ENCODE measurements at regions not wholly inside any gene's neighbourhood (a gene's known extent, or its start where the extent isn't known, plus 50 kb on each side); places are given as distances from the start of the nearest gene placed in this dataset.
"Not testable (repeated sequence)": the region's sequence is repeated elsewhere in the genome, so short reads cannot be mapped to it uniquely, and the experiment has no call there.

DNA sequence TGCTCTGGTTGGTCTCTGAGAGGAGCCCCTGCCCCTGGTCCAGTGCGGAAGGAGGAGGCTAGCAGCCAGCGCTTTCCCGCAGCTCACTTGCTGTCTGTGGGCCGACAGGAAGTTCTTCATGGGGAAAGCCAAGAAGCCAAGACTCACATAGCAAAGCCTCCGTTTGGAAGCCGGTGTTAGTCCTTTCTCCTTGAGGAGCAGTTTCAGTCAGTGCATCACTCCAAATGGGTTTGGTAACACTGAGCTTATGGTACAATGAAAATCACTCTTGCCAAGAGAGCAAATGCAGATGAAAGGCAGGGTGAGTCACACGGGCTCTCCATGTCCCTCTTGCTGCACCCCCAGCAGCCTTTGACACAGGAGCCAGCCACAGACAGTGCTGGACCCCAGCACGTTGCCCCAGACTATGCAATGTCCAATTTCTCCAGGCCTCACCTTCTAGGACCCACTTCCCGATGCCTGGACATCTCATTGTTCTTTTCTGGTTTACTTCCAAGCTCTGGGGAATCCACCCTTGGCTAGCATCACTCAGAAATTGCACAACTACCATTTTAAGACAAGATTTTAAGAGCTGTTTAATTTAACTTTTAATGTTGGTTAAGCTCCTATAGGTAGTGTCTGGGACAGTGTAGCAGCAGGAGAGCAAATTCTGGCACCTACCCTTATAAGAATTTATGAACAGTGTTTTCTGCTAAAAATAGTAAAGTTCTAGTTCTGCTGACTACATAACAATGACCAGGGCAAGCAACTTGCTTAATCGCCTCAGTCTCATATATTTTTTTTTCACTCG lies 174.9 kb downstream of the ASB1 start:
- no peak for DNase-seq

DNA sequence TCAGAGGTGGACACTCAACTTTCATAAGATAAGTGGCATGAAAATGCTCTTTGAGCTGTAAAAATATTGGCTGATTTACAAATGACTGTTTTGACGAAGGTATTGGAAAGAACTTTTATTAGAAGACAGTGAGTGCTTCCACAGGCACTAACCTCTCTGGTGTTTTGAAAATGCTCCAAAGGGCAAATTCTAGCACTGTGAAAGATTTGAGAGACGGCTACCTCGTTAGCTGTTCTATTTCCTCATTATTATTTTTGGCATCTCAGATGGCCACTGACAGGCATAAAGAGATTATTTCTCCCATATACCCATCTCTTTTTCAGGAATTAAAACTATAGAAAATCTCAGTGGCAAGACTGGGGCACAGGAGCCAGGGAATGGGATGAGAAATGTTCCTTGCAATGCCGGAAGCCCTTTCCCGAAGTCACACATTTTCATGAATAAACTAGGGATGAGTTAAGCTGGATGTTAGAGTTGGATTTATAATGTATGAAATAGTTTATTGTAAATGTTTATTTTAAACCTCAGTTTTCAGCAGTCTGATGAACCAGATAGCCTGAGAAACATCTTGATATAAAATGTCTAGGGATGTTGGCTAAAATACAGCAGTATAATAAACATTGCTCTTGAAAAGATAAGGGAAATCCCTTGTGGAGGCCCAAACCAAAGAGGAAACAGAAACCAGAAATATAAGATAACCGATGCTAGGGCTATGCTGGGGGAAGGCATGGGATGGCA lies 175.7 kb downstream of the ASB1 start:
- DNase-seq = no peak

DNA sequence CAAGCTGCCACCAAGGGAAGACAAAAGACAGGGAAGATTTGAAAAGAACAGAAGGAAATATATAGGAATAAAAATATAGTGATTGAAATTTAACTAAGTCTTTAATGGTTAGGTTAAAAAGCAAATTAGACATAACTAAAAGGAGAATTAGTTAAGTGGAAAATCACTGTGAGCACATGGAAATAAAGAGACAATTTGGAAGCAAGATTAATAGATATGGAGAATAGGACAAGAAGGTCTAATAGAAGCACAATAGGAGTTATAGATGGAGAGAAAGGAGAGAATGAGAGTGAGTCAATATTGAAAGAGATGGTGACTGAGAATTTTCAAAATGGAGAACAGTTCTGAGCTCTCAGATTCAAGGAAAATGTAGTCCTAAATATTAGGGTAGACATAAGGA lies 176.9 kb downstream of the ASB1 start:
- no peak for DNase-seq

DNA sequence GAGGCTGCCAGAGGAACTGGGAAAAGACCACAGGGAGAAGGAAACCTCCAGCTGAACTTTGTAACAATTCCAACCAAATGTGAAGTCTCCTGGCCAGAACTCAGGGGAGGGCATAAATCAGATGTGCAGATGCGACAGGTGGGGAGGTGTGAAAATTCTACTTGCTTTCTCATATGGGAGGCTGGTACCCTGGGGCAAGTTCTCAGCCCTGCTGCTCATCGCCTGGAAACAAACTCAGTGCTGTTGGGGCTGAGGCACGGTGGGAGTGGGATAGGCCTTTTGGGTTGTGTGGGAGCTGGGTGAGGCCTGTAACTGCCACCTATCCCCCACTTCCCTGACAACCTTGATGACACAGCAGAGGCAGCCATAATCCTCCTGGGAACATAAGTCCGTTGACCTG lies 179.6 kb downstream of the ASB1 start:
- DNase-seq = no peak

DNA sequence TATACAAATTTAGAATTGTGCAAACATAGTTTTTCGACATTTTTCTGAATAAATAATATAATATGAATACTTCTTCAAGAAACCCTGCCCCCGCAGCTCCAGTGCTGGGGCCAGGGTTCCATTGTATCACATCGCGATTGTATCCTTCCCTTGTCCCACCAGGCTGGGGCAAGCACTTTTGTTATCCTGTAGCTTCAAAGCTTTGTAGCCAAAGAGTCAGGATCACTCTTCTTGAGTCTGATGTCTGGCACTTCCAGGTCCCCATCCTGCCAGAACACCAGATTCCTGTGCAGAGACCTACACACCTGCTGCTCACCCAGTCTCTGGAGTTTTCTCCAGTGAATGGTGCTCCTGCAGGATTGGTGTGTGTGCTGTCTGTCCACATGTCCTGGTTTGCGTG lies 186.9 kb downstream of the ASB1 start:
- no peak for DNase-seq

DNA sequence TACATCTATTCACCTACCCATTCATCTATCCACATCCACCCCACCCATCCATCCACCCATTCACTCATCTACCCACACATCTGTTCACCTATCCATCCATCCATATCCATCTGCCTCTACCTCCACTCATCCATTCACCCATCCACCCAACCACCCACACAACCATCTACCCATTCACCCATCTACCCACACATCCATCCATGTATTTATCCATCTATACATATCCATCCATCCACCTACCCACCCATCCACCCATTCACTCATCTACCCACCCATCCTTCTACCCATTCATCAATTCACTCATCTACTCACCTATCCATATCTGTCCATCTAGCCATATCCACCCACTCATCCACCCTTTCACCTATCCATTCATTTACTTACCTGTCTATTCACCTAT lies 187.6 kb downstream of the ASB1 start:
- no peak for DNase-seq

DNA sequence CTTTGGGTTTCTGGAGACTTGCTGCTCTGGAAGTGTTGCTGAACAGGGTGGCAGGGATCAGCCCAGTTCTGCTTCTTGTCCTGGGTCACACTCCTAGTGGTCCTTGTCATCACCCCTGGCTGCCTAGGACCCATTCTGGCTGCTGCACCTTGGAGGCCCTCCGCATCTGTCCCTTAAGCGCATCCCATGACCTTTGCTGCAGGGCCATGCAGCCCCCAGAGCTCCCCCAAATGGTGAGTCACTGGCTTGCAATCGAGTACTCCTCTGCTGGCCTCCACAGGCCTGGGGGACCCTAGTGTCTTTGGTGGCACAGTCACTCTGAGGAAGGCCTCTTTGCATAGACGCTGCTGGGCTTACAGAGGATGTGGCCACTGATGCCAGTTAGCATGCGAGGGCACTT lies 188.5 kb downstream of the ASB1 start:
- DNase-seq = no peak

DNA sequence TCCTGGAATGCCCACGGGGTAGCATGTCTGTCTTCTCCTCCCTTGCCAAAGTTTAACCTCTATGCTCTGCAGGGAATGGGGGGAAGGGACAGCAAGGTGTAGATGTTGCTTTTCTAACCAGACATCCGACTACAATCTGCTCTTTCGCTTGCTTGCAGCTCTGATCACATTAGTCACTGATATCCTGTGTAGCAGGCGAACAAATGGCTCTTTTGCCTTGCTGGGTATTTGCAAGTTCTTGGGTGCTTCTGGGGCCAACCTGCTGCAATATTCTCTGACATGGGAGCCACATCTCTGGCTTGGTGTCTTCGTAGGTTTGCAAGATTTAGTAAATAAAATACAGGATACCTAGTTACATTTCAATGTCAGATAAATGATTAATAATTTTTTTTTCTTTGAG lies 190.0 kb downstream of the ASB1 start:
- DNase-seq = no peak

DNA sequence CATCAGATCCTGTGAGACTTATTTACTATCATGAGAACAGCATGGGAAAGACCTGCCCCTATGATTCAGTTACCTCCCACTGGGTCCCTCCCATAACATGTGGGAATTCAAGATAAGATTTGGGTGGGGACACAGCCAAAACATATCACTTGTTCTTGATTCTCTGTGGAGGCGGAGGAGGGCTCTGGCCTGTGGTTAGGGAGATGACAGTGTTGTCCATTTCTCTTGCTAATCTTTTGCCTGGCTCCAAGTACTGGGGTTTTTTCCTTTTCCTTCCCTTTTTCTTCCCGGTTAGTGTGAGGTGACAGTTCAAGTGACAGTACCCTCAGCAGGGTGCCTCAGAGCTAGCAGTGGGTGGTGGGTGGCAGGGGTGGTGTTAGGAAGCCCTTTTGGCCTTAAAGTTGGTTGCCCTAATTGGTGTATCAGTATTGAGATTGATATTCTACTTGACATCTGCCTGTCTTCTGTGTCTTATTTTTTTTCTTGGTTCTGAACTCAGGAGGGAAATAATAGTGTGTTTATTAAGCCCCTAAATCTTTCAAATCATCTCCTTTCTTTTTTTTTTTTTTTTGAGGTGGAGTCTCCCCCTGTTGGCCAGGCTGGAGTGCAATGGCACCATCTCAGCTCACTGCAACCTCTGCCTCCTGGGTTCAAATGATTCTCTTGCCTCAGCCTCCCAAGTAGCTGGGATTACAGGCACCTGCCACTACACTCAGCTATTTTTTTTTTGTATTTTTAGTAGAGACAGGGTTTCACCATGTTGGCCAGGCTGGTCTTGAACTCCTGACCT lies 192.0 kb downstream of the ASB1 start:
- DNase-seq = not testable (repeated sequence)

DNA sequence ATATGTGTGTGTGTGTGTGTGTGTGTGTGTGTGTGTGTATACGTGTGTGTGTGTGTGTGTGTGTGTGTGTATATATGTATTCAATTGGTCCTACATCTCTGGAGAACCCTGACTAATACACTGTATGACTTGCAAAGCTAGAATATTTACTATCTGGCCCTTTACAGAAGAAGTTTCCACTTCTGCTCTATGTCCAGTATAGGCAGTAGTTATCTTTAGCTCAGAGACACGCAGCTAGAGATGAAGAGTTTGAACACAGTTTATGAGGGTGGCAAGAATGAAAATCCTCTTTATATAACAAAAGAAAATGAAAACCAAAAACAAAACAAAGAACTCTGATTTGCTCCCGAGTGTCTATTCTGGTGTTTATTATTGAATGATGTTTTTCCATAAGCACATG lies 201.2 kb downstream of the ASB1 start:
- DNase-seq = no peak

DNA sequence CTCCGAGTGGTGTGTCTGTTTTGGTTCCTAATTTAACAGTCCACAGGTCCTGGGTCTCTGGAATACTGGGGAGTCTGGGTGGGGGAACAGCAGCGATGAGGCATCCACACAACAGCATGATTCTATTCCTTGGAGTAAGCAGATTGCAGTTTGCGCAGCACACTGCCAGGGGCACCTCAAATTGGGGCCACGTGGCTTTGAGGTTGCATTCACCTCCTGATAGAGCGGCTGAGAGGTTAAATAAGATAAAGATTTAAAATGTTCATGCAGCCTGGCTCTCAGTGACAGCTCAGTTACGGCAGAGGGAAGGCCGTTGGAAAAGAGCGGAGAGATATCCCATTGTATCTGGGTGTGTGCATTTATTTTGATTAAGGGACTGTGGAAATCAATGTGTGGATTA lies 202.3 kb downstream of the ASB1 start:
- no peak for DNase-seq

DNA sequence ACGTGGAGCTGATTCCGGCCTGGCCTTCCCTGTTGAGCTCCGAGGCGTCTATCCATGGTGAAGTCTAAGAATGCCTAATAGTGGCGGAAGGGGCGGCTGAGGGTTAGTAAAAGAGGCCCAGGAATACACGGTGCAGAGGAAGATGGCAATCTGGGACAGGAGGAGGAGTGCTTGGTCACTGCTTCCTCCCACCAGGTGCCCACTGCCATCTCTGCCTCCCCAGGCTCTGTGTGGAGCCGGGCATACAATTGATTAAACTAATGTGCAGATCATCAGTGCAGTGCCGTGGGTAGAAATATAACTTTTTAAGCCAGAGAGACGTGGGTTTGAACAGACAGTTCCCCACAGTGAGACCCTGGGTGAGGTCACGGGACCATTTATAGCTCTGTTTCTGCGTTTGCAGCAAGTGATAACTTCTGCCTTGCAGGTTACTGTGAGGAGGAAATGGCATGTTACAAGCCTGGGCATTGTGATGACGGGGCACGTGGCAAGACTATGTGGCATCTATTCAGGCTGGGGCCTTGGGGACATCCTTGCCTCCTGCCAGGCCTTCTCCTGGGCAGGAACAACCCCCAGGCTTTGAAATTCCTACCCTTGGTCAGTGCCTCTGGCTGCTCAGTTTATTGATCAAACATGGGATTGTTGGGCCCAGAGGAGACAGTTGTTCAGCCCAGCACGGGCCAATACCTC lies 204.9 kb downstream of the ASB1 start:
- DNase-seq = no peak

DNA sequence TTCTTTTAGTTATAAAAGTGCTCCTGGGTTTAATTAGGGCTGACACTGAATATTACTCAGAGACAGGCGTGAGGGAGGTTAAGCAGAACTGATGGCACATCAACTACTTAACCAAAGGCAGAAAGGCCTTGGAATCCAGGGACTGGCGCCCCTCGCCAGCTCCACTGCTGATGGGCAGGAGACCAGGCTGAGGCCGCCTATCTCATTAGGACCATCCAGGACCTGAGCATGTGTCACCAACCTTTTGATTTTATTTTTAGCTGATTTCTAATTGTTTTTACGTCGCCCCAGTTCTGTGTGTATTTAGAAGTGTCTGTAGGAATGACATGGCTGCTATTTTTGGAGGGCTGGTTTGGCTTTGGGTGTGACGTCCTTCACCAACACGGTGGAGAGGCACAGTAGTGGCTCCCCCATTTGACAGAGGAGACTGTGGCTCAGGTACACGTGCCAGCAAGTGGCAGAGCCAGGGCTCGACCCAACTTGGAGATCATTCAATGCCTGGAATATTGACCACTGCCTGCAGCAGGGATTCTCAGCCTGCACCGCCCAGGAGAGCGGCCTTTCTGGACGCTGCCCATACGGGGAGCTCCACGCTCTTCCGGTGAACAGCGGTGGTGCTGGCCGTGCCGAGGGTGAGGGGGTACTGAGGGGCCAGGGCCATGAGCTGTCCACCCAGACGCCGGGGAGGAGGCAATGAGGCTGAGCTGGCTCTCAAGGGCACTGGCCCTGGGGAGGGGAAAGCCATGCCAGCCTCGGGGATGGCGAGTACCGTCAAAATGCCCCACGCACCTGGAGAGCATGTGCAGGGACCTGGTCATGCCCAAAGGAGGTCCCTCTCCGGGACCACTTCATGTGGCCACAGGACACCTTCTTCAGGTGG lies 205.7 kb downstream of the ASB1 start:
- DNase-seq = no peak

DNA sequence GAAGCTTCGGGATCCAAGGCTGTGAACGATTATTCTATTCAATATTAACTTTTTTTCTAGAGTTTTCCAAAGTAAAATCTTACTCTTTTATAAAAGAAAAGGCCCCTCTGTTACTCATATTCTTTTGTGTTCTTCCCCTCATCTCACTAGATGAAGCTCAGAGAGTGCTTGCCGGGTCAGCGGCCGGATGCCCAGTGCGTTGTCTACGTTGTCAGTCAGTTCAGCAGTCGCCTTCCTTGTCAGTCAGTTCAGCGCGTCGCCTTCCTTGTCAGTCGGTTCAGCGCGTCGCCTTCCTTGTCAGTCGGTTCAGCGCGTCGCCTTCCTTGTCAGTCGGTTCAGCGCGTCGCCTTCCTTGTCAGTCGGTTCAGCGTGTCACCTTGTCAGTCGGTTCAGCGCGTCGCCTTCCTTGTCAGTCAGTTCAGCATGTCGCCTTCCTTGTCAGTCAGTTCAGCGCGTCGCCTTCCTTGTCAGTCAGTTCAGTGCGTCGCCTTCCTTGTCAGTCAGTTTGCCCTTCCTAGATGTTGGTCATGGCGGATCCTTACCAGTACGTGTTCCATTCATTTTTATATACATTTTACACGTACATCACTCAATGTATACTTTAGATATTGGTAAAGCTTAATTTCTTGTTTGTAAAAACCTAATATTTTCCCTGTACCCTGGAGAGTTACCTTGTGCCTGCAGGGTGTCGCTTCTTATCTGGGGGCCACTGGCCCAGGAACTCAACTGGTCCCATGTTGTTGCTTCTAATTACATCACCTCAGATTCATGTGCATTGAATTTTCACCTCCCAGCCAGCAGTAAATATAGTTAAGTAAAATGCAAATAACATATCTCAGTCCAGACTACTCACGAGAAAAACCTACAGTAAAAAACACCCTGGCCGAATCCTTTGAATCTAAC lies 206.9 kb downstream of the ASB1 start:
- DNase-seq = no peak

DNA sequence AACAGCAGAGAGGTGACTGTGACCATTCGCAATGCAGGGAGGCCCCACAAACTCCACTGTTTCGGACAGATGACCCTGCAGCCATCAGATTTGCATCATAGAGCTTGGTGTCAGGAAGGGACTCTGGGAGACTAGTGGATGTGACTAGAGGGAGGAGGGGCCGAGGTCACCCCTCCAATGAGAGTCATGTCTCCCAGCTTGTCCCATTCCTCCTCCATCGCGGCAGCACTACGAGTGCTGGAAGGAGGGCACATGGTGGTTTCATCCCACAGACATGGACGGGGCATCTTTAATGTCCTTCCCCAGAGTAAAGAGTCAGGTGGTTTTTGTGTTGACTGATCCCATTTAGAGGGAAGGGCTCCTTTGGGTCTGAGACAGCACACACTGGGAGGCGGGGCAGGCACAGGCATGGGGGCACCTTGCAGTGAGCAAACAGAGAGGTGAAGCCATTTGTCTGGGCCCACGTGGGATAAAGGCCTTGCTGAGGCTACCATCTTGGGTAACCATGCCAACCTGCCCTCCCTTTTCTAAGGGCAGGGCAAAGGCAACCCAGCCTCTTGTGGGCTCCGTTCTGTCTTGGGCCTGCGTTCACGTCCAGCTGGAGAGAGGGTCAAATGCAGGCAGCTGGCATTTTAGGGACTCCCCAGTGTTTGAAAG lies 208.1 kb downstream of the ASB1 start:
- DNase-seq = no peak

DNA sequence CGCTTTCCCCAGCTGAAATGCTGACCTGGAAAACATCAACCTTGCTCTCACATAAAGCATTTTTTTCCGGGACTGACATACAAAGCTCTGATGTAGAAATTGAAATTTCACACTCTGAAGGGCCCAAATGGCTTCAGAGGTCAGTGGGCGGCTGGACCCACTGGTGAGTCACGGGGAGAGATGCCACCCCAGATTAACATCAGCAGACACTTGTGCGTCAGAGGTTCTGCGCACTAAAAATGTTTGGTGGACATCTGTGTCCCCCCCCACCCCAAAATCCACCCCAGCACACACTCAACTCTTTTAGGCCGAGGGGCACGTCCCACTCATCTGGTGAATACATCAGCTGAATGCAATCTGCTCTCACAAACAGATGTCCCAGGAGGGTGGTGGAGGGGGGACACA lies 208.9 kb downstream of the ASB1 start:
- DNase-seq = no peak

DNA sequence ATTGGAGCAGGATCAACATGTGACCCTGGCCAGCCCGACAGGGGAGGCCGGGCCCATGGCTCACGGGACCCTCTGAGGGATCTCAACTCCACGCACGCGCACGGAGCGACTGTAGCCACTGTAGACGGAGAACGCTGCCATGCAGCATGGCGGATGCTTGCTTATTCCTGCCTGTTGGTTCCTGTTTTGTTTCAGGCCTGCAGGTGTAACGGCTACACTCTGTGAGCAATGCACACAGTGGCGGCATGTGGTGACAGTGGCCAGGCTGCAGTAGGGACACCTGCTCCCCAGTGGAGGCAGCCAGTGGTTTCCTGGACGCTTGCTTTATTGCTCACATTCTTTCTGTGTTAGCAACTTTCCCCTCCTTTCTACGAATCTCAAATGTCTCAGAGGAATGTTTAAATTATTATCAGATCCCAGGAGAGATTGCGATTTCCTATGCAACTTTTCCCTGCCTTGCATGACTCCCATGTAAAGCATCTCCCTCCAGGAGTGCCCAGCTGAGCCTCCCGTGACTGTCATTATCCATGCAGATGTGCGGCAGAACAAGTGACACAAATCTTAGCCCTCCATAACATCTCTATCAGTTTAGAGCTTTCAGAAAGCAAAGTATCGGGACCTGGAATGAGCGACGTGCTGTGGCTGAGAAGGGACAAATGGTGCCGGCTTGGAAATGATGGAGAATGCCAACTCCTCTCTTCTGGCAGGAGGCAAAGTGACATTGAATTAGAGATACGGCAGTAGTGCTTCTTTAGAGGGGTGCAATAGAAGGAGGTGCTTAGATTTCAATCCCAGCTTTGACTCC lies 209.7 kb downstream of the ASB1 start:
- no peak for DNase-seq

DNA sequence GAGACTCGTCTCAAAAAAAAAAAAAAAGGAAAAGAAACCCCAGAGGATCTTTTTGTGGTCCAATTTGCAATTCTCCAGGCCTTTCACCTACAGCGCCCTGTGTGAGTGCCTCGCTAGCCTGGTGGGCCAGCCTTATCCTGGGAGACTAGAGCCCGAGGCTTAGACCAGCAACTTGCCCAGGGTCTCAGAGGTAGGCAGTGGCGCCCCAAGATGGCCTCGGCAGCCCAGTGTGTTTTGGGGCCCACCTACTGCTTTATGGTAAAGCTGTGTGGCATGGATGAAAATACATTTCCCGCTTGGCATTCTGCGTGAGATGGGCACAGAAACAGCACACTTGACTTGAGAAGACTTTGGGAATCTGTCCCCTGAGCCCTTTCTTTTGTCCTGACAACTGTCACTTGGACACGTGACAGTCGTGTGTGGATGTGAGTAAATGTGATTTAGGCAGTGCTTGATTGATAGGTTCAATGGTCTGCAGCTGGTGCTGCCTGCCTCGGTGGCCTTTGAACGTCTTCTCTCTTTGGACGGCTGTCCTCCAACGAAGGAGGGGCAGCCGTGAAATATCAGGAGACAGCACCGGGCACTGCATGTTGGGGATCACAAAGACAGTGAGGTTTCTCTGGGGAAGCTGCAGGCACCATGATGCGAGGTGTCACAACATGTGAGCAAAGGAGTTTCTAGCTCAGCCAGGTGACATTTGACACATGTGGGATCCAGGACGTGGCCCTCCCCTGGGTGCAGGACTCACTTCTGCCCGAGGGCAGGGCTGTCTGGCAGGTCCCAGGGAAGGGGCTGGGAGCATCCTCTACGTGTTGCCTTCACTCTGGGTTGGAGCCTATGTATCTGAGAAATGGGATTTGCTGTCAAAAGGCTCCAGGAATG lies 209.5 kb upstream of the TWIST2 start:
- DNase-seq = no peak
